ENCODE measurements at regions not wholly inside any gene's neighbourhood (a gene's known extent, or its start where the extent isn't known, plus 50 kb on each side); places are given as distances from the start of the nearest gene placed in this dataset.
A peak's percentile ranks its signal among the peaks of the same experiment; 100 is the strongest.

DNA sequence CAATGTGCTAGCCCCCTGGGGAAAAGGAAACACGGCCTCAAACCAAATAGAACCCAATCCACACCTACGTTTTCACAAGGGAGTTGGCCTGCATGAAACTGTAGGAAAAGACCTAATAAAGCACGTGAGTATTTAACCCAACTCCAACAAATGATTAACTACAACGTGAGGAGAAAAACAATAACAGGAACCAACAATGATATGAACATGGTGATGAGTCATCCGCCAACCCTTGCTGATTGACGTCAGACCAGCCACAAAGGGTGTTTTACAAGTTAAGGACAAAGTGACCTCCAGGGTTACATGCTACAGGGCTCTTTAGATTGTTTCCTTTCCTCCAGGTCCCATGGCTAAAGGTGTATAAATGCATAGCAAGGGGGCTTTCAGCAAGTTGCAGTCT lies 460.5 kb downstream of the COG6 start:
- Histone ChIP-seq H3K27me3 (ENCODE audit: control insufficient read depth, insufficient read depth, low read length) (no peaks in the 10 kb centered on the region), H3K4me3 (ENCODE audit: low read length in 3 of 3) (no peak overlapping the region), H3K36me3 (ENCODE audit: control insufficient read depth in 2 of 3, insufficient read depth in 3 of 3, low read length in 3 of 3) (no peaks in the 10 kb centered on the region), H3K27ac (ENCODE audit: low read depth in 2 of 2, low read length in 2 of 2) (peak overlapping the region; percentile 68 to 85), H3K9ac (ENCODE audit: low read length in 3 of 3) (peak overlapping the region in 1 of 3 donors; percentile 12), H3K9me3 (ENCODE audit: control insufficient read depth in 2 of 3, insufficient read depth in 1 of 3, low read length in 3 of 3) (no peaks in the 10 kb centered on the region), H3K4me1 (ENCODE audit: control insufficient read depth in 2 of 3, insufficient read depth in 2 of 3, low read depth in 1 of 3, low read length in 3 of 3) (peaks cover 0 to 9% (median 0%) of the 10 kb centered on the region in 3 donors)
- TF ChIP-seq CTCF (IDR thresholded peaks at IDR 0.05; ENCODE audit: borderline replicate concordance, extremely low read depth, insufficient read depth), result no peak
- FAIRE-seq, result peak; percentile 80
- peak in 2 of 5 donors; percentile 49 to 63 for DNase-seq
- intact Hi-C loops (cut with DNase I), result no loop called here

DNA sequence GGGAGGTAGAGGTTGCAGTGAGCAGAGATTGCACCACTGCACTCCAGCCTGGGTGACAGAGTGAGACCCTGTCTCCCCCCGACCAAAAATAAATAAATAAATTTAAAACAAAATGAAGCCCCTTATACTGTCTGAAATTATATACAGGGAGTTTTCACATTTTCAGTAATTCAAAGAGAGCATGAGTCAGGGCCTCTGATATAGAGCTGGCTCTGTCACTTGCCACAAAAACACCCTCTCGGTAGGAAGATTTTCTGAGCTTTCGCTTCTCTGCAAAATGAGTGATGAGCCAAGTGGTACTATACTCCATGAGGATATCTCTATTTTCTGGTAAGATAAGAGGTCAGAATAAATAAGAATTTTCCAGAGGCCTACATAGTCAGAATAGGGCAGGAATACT lies 462.9 kb downstream of the COG6 start:
- FAIRE-seq (no peak), DNase-seq (no peak)
- Histone ChIP-seq H3K27me3 (ENCODE audit: control insufficient read depth, insufficient read depth, low read length) (no peaks in the 10 kb centered on the region), H3K4me3 (ENCODE audit: low read length in 3 of 3) (no peak overlapping the region), H3K9me3 (ENCODE audit: control insufficient read depth in 2 of 3, insufficient read depth in 1 of 3, low read length in 3 of 3) (no peaks in the 10 kb centered on the region), H3K9ac (ENCODE audit: low read length in 3 of 3) (no peak overlapping the region), H3K27ac (ENCODE audit: low read depth in 2 of 2, low read length in 2 of 2) (no peak overlapping the region), H3K36me3 (ENCODE audit: control insufficient read depth in 2 of 3, insufficient read depth in 3 of 3, low read length in 3 of 3) (no peaks in the 10 kb centered on the region), H3K4me1 (ENCODE audit: control insufficient read depth in 2 of 3, insufficient read depth in 2 of 3, low read depth in 1 of 3, low read length in 3 of 3) (peaks cover 0 to 9% (median 0%) of the 10 kb centered on the region in 3 donors)
- no peak for TF ChIP-seq CTCF (IDR thresholded peaks at IDR 0.05; ENCODE audit: borderline replicate concordance, extremely low read depth, insufficient read depth)
- intact Hi-C loops (cut with DNase I), result no loop called here

GRCh38 chr13:40119852-40120251 lies 464.4 kb downstream of the COG6 start:
- no peak for DNase-seq
- H3K27me3 ChIP-seq (ENCODE audit: control insufficient read depth, insufficient read depth, low read length), result no peaks in the 10 kb centered on the region
- H3K27ac ChIP-seq (ENCODE audit: low read depth in 2 of 2, low read length in 2 of 2), result no peak overlapping the region
- TF ChIP-seq CTCF (IDR thresholded peaks at IDR 0.05; ENCODE audit: borderline replicate concordance, extremely low read depth, insufficient read depth), result no peak
- no peak overlapping the region for H3K4me3 ChIP-seq (ENCODE audit: low read length in 3 of 3)
- H3K9me3 ChIP-seq (ENCODE audit: control insufficient read depth in 2 of 3, insufficient read depth in 1 of 3, low read length in 3 of 3), result no peaks in the 10 kb centered on the region
- peaks cover 0 to 9% (median 0%) of the 10 kb centered on the region in 3 donors for H3K4me1 ChIP-seq (ENCODE audit: control insufficient read depth in 2 of 3, insufficient read depth in 2 of 3, low read depth in 1 of 3, low read length in 3 of 3)
- no peaks in the 10 kb centered on the region for H3K36me3 ChIP-seq (ENCODE audit: control insufficient read depth in 2 of 3, insufficient read depth in 3 of 3, low read length in 3 of 3)
- intact Hi-C loops (cut with DNase I), result no loop called here
- H3K9ac ChIP-seq (ENCODE audit: low read length in 3 of 3), result no peak overlapping the region
- FAIRE-seq, result no peak

- no peaks in the 10 kb centered on the region for H3K9me3 ChIP-seq (ENCODE audit: control insufficient read depth in 2 of 3, insufficient read depth in 1 of 3, low read length in 3 of 3)
- H3K9ac ChIP-seq (ENCODE audit: low read length in 3 of 3), result no peak overlapping the region
- intact Hi-C loops (cut with DNase I), result no loop called here
- H3K27ac ChIP-seq (ENCODE audit: low read depth in 2 of 2, low read length in 2 of 2), result no peak overlapping the region
- no peak for DNase-seq
- no peak for TF ChIP-seq CTCF (IDR thresholded peaks at IDR 0.05; ENCODE audit: borderline replicate concordance, extremely low read depth, insufficient read depth)
- peaks cover 0 to 7% (median 0%) of the 10 kb centered on the region in 3 donors for H3K4me1 ChIP-seq (ENCODE audit: control insufficient read depth in 2 of 3, insufficient read depth in 2 of 3, low read depth in 1 of 3, low read length in 3 of 3)
- no peaks in the 10 kb centered on the region for H3K36me3 ChIP-seq (ENCODE audit: control insufficient read depth in 2 of 3, insufficient read depth in 3 of 3, low read length in 3 of 3)
- H3K27me3 ChIP-seq (ENCODE audit: control insufficient read depth, insufficient read depth, low read length), result no peaks in the 10 kb centered on the region
- no peak for FAIRE-seq
- H3K4me3 ChIP-seq (ENCODE audit: low read length in 3 of 3), result no peak overlapping the region
These were observed 464.8 kb downstream of the COG6 start for GRCh38 chr13:40120288-40120687.
